HG03103 (cell line): ENCODE measurements at regions not wholly inside any gene's neighbourhood (a gene's known extent, or its start where the extent isn't known, plus 50 kb on each side); places are given as distances from the start of the nearest gene placed in this dataset.

Experiments used
- ATAC-seq: cut with Tn5 transposase; IDR thresholded peaks from one replicate; pipeline ENCODE4 v1.9.1; 2021; ENCODE audit warnings: low read depth; ENCODE audit not compliant: unreplicated experiment

DNA sequence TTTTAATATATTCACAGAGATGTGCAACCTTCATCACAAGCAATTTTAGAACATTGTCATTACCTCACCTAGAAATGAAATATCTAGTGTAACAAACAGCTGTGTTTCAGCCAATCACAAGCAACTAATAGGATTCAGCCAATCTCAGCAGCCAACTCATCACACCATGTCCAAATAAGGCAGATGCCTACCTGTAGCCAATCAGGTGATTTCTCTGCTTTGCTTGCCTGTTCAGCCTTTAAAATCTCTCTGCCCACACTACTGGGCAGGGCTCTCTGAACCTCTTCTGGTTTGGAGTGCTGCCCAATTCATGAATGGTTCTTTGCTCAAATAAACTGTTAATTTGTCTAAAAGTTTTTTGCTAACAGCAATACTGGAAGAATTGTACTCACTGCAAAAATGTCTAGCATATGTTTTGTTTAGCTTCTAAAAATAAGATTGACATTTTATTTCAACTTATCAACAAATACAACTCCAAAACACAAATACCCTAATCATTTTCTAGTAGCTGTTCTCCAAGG is 52.4 kb upstream of the IGFBP7 start:
- no peak for ATAC-seq
